ENCODE measurements at regions not wholly inside any gene's neighbourhood (a gene's known extent, or its start where the extent isn't known, plus 50 kb on each side); places are given as distances from the start of the nearest gene placed in this dataset.

- no peak overlapping the region for H3K9ac ChIP-seq (ENCODE audit: control insufficient read depth, insufficient read depth, low read length)
- ChIA-PET RAD21 (ENCODE audit: unreplicated experiment) (interaction anchor here (0.6 kb wide), 1 partner anchor 69 kb away, joined by 4 read pairs; no protein-coding TSS in a partner anchor), SMC1A (ENCODE audit: uncharacterized antibody, unreplicated experiment) (interaction anchor here (2.5 to 6.2 kb wide), 2 partner anchors 14 to 125 kb away, joined by 8 to 42 read pairs; no protein-coding TSS in a partner anchor), POLR2A (no interaction called here), CTCF (no interaction called here)
- no peak overlapping the region for H2AFZ ChIP-seq (ENCODE audit: control insufficient read depth, low read depth, low read length)
- no peaks in the 10 kb centered on the region for H3K36me3 ChIP-seq (ENCODE audit: control insufficient read depth in 2 of 2, insufficient read depth in 2 of 2, low read length in 1 of 2)
- DNase-seq (ENCODE audit: low read depth, low spot score), result no peak
- no peaks in the 10 kb centered on the region for H3K27me3 ChIP-seq (replicated peaks in 1 of 2; ENCODE audit: control insufficient read depth in 2 of 2, insufficient read depth in 2 of 2, low read length in 1 of 2)
- in situ Hi-C loops (cut with MboI), result no loop called here
- FAIRE-seq, result no peak
- H3K79me2 ChIP-seq (ENCODE audit: control insufficient read depth, insufficient read depth, low read length), result no peaks in the 10 kb centered on the region
- intact Hi-C loops (cut with micrococcal nuclease; ENCODE audit: unreplicated experiment), result no loop called here
- no peaks in the 10 kb centered on the region for H3K4me1 ChIP-seq (ENCODE audit: control insufficient read depth, insufficient read depth, low read length)
- TF ChIP-seq KAT2A (conservative IDR thresholded peaks at IDR 0.05; ENCODE audit: control insufficient read depth, low read depth, low read length), result no peak
- no peak for TF ChIP-seq EED (IDR thresholded peaks at IDR 0.05; ENCODE audit: low read depth)
- no peak for TF ChIP-seq SREBF1 (IDR thresholded peaks at IDR 0.05; ENCODE audit: low read length)
- no peak for TF ChIP-seq PBX3 (IDR thresholded peaks at IDR 0.05; ENCODE audit: insufficient replicate concordance, low read depth, low read length)
- no peak for TF ChIP-seq E2F8 (IDR thresholded peaks at IDR 0.05; ENCODE audit: low read depth, partially characterized antibody)
- TF ChIP-seq POLR2AphosphoS5 (IDR thresholded peaks at IDR 0.05; ENCODE audit: low read length), result no peak
- no peak overlapping the region for H3K4me3 ChIP-seq
- no peaks in the 10 kb centered on the region for H4K20me1 ChIP-seq (ENCODE audit: control insufficient read depth, insufficient read depth)
- BruUV-seq (replicated peaks), result no TSS peak
- WGBS (ENCODE audit: insufficient coverage, insufficient replicate concordance, low lambda C conversion rate, missing lambda C conversion rate), result 0% methylated on average over 2 of the region's 2 CpGs
- ATAC-seq, result no peak
- H3K27ac ChIP-seq (ENCODE audit: control insufficient read depth, insufficient read depth), result no peak overlapping the region
- no peaks in the 10 kb centered on the region for H3K9me3 ChIP-seq (replicated peaks; ENCODE audit: control insufficient read depth, insufficient read depth, low read length)
- H3K4me2 ChIP-seq (ENCODE audit: control insufficient read depth, insufficient read depth), result no peak overlapping the region
These were observed 1067.7 kb upstream of the SPRY2 start for GRCh38 chr13:81408647-81409046.

All from GM12878 (cell line).